Left ventricle myocardium inferior (tissue), 1 donor: ENCODE measurements at regions not wholly inside any gene's neighbourhood (a gene's known extent, or its start where the extent isn't known, plus 50 kb on each side); places are given as distances from the start of the nearest gene placed in this dataset.

Source experiments
- DNase-seq: peaks from one replicate; pipeline ENCODE4 v3.0.0-alpha.2; 2020
- H3K27ac ChIP-seq: fragments of 200-600 bp; replicated peaks from 2 replicates; pipeline ENCODE4 v1.8.0; 2021
- H3K27me3 ChIP-seq: fragments of 200-600 bp; 2 replicates; pipeline ENCODE4 v1.8.0; 2021; ENCODE audit warnings: low read depth
- H3K36me3 ChIP-seq: fragments of 200-600 bp; 2 replicates; pipeline ENCODE4 v1.8.0; 2021
- H3K4me1 ChIP-seq: fragments of 200-600 bp; 2 replicates; pipeline ENCODE4 v1.8.0; 2021
- H3K4me3 ChIP-seq: fragments of 200-600 bp; 2 replicates; pipeline ENCODE4 v1.8.0; 2021; ENCODE audit warnings: mild to moderate bottlenecking, moderate library complexity
- H3K9me3 ChIP-seq: fragments of 200-600 bp; replicated peaks from 2 replicates; pipeline ENCODE4 v1.8.0; 2021
- CTCF ChIP-seq: fragments of 200-600 bp; IDR thresholded peaks from 2 replicates; pipeline ENCODE4 v1.8.0; 2021; ENCODE audit warnings: antibody characterized with exemption, mild to moderate bottlenecking, borderline replicate concordance
- intact Hi-C: fragments of 100-400 bp; cut with micrococcal nuclease; formaldehyde crosslinking; loops from one replicate; pipeline ENCODE4 v1.11.0; 2022
- donor health status: DM: no; HTN: yes; CAD: no; lungs with severe emphysema.

- no peak for TF ChIP-seq CTCF
- Histone ChIP-seq H3K36me3 (peaks cover 27% of the 10 kb centered on the region), H3K9me3 (no peaks in the 10 kb centered on the region), H3K4me1 (peaks cover 33% of the 10 kb centered on the region), H3K27me3 (no peaks in the 10 kb centered on the region), H3K27ac (no peak overlapping the region), H3K4me3 (no peak overlapping the region)
- no peak for DNase-seq
- intact Hi-C loops: loop anchor here (5.0 to 10.0 kb wide), 2 partner anchors 99 to 482 kb away; no protein-coding TSS in a partner anchor
These were observed 77.4 kb upstream of the WWC1 start for GRCh38 chr5:168214071-168214470.

- no peak overlapping the region for H3K4me3 ChIP-seq
- peaks cover 29% of the 10 kb centered on the region for H3K36me3 ChIP-seq
- no peaks in the 10 kb centered on the region for H3K9me3 ChIP-seq
- intact Hi-C loops: loop anchor here (5.0 to 10.0 kb wide), 3 partner anchors 100 to 493 kb away; no protein-coding TSS in a partner anchor
- no peak for TF ChIP-seq CTCF
- no peak overlapping the region for H3K27ac ChIP-seq
- DNase-seq: no peak
- H3K4me1 ChIP-seq: peaks cover 35% of the 10 kb centered on the region
- H3K27me3 ChIP-seq: no peaks in the 10 kb centered on the region
These were observed 76.6 kb upstream of the WWC1 start for GRCh38 chr5:168214886-168215285.

GRCh38 chr5:168215646-168216045 lies 75.8 kb upstream of the WWC1 start:
- no peaks in the 10 kb centered on the region for H3K27me3 ChIP-seq
- H3K4me3 ChIP-seq: no peak overlapping the region
- TF ChIP-seq CTCF: no peak
- H3K9me3 ChIP-seq: no peaks in the 10 kb centered on the region
- DNase-seq: no peak
- intact Hi-C loops: loop anchor here (5.0 to 10.0 kb wide), 2 partner anchors 101 to 493 kb away; no protein-coding TSS in a partner anchor
- H3K36me3 ChIP-seq: peaks cover 29% of the 10 kb centered on the region
- H3K27ac ChIP-seq: no peak overlapping the region
- peaks cover 37% of the 10 kb centered on the region for H3K4me1 ChIP-seq

- no peak overlapping the region for H3K4me3 ChIP-seq
- DNase-seq: no peak
- no peaks in the 10 kb centered on the region for H3K27me3 ChIP-seq
- H3K36me3 ChIP-seq: peaks cover 29% of the 10 kb centered on the region
- H3K9me3 ChIP-seq: no peaks in the 10 kb centered on the region
- intact Hi-C loops: loop anchor here (5.0 to 10.0 kb wide), 2 partner anchors 102 to 495 kb away; no protein-coding TSS in a partner anchor
- H3K27ac ChIP-seq: no peak overlapping the region
- TF ChIP-seq CTCF: no peak
- H3K4me1 ChIP-seq: peaks cover 45% of the 10 kb centered on the region
These were observed 74.5 kb upstream of the WWC1 start for GRCh38 chr5:168216989-168217388.

- H3K27me3 ChIP-seq: no peaks in the 10 kb centered on the region
- peaks cover 50% of the 10 kb centered on the region for H3K4me1 ChIP-seq
- H3K4me3 ChIP-seq: no peak overlapping the region
- no peaks in the 10 kb centered on the region for H3K9me3 ChIP-seq
- H3K36me3 ChIP-seq: peaks cover 29% of the 10 kb centered on the region
- no peak for TF ChIP-seq CTCF
- intact Hi-C loops: loop anchor here (5.0 to 10.0 kb wide), 2 partner anchors 103 to 495 kb away; no protein-coding TSS in a partner anchor
- no peak for DNase-seq
- H3K27ac ChIP-seq: no peak overlapping the region
These were observed 73.9 kb upstream of the WWC1 start for GRCh38 chr5:168217497-168217896.
